HCT116 (cell line): ENCODE measurements at regions not wholly inside any gene's neighbourhood (a gene's known extent, or its start where the extent isn't known, plus 50 kb on each side); places are given as distances from the start of the nearest gene placed in this dataset.

Source experiments
- CTCF ChIP-seq, 3 experiments: fragments of 200-600 bp in 1 of 3; sonication (generic) in 1 of 3; IDR thresholded peaks in 2 of 3; conservative IDR thresholded peaks in 1 of 3; 2 replicates each; pipeline ENCODE4 v1.5.1; 2012 to 2017; ENCODE audit warnings: low read depth in 2 of 3, low read length in 2 of 3, antibody characterized with exemption in 1 of 3, borderline replicate concordance in 1 of 3, control low read depth in 1 of 3, mild to moderate bottlenecking in 1 of 3, mixed read lengths in 1 of 3, mixed run types in 1 of 3, moderate library complexity in 1 of 3; ENCODE audit not compliant: insufficient read depth in 1 of 3
- EZH2 ChIP-seq: fragments of 200-600 bp; sonication (generic); IDR thresholded peaks from 2 replicates; pipeline ENCODE4 v1.6.1; 2017; ENCODE audit warnings: antibody characterized with exemption, mixed run types
- POLR2A ChIP-seq: IDR thresholded peaks from 2 replicates; pipeline ENCODE4 v1.7.0; 2011; ENCODE audit warnings: borderline replicate concordance; ENCODE audit not compliant: insufficient read depth, insufficient read length; ENCODE audit errors: extremely low read depth

GRCh38 chr18:40789286-40789685 is 1165.7 kb upstream of the PIK3C3 start:
- TF ChIP-seq CTCF (IDR thresholded peaks at IDR 0.05 in 2 of 3, conservative IDR thresholded peaks at IDR 0.05 in 1 of 3; ENCODE audit: borderline replicate concordance in 1 of 3, insufficient read depth in 1 of 3, low read depth in 2 of 3, low read length in 2 of 3) (no peak), POLR2A (no peak), EZH2 (no peak)
